Heart right ventricle (tissue), 16 donors: ENCODE measurements at regions not wholly inside any gene's neighbourhood (a gene's known extent, or its start where the extent isn't known, plus 50 kb on each side); places are given as distances from the start of the nearest gene placed in this dataset.

ENCODE experiments used
- ATAC-seq, 8 donors: fragments of 200-7000 bp; cut with Tn5 transposase; one replicate each; pipeline ENCODE4 v1.9.1; 2020; ENCODE audit warnings: mild to moderate bottlenecking in 8 of 8, moderate library complexity in 8 of 8, moderate number of reproducible peaks in 1 of 8
- DNase-seq, 2 donors: peaks; one replicate each; pipeline ENCODE4 v3.0.0-alpha.2; 2020
- H3K27ac ChIP-seq, 10 donors: fragments of 200-600 bp; sonication (generic) in 2 of 10; one replicate each; pipeline versions ENCODE4 v1.5.0 to v1.8.0; 2020 to 2022; ENCODE audit warnings: mild to moderate bottlenecking in 3 of 10
- H3K27me3 ChIP-seq, 7 donors: fragments of 200-600 bp; one replicate each; pipeline ENCODE4 v1.8.0; 2021 to 2022; ENCODE audit warnings: mild to moderate bottlenecking in 2 of 7
- H3K36me3 ChIP-seq, 9 donors: fragments of 200-600 bp; sonication (generic) in 1 of 9; one replicate each; pipeline versions ENCODE4 v1.5.0 to v1.8.0; 2020 to 2022; ENCODE audit warnings: mild to moderate bottlenecking in 2 of 9
- H3K4me1 ChIP-seq, 9 donors: fragments of 200-600 bp; sonication (generic) in 1 of 9; one replicate each; pipeline versions ENCODE4 v1.5.0 to v1.8.0; 2020 to 2022; ENCODE audit warnings: mild to moderate bottlenecking in 4 of 9
- H3K4me3 ChIP-seq, 10 donors: fragments of 200-600 bp; sonication (generic) in 2 of 10; one replicate each; pipeline versions ENCODE4 v1.5.0 to v1.8.0; 2020 to 2022; ENCODE audit warnings: mild to moderate bottlenecking in 7 of 10, moderate library complexity in 2 of 10
- H3K9me3 ChIP-seq, 11 donors: fragments of 200-600 bp in 10 of 11; sonication (generic) in 2 of 11; one replicate each; pipeline versions ENCODE4 v1.5.0 to v1.8.0; 2013 to 2022; ENCODE audit warnings: mild to moderate bottlenecking in 2 of 11, control low read depth in 1 of 11, moderate library complexity in 1 of 11
- CTCF ChIP-seq, 9 donors: fragments of 200-600 bp; sonication (generic) in 2 of 9; IDR thresholded peaks; one replicate each; pipeline versions ENCODE4 v1.5.0 to v1.8.0; 2021 to 2022; ENCODE audit warnings: antibody characterized with exemption in 9 of 9, mild to moderate bottlenecking in 5 of 9, moderate library complexity in 1 of 9
- WGBS, 2 donors: extraction: QIAGEN DNeasy Blood & Tissue Kit; methylation state at CpG; one replicate each; pipeline ENCODE4 v1.1.7; 2013; ENCODE audit warnings: inconsistent platforms in 1 of 2; 5-methylcytosine and 5-hydroxymethylcytosine counted together
- intact Hi-C, 10 donors: fragments of 100-400 bp; cut with DNase I; formaldehyde crosslinking; loops; one replicate each; pipeline versions ENCODE4 v1.11.1 to v1.14.2; 2022
- donor health status: Arrhythmogenic right ventricular cardiomyopathy.
- donor health status: ischemic (EF 13 %, LVEDD 7.1; RV severe dilation, severe dysfunction).
- donor health status: healthy with polysubstance abuse.
- donor health status: DM: no; HTN: yes; CAD: no.
- donor health status: DM: no; HTN: no; CAD: no.
- donor health status: ischemic (EF 25% LVEDD 6.9; RV normal size, moderate dysfunction).
- donor health status: ischemic (EF 25% LVEDD 5.7; RV mildly dilated, moderate dysfunction).
- donor health status: healthy.
- donor health status: DM: yes; HTN: yes; CAD: no.
- donor health status: Ischemic cardiomyopathy.
- donor health status: ischemic (EF 35%, LVEDD 5.7; RV mildly dilated, moderate dysfunction).
- donor health status: nonischemic (EF 11% LVEDD 7.7; RV severe dilation, severe dysfunction).
- donor health status: DM: yes; HTN: yes; CAD: no.
- donor health status: PGD.
- donor health status: ischemic (EF 29% LVEDD 5.4; RV normal size, mild dysfunction).
- donor health status: nonischemic (EF 23%, LVEDD 6.1; RV moderate dilation, normal function).

GRCh38 chr2:181178130-181178529 lies 197.7 kb downstream of the UBE2E3 start:
- no peaks in the 10 kb centered on the region for H3K4me1 ChIP-seq
- no peaks in the 10 kb centered on the region for H3K36me3 ChIP-seq
- H3K27me3 ChIP-seq = no peaks in the 10 kb centered on the region
- no peak for TF ChIP-seq CTCF (IDR thresholded peaks at IDR 0.05)
- no peaks in the 10 kb centered on the region for H3K9me3 ChIP-seq
- intact Hi-C loops = no loop called here
- no peak for DNase-seq
- ATAC-seq = no peak
- H3K4me3 ChIP-seq = no peak overlapping the region
- H3K27ac ChIP-seq = no peak overlapping the region

- Histone ChIP-seq H3K4me1 (no peaks in the 10 kb centered on the region), H3K4me3 (no peak overlapping the region), H3K9me3 (no peaks in the 10 kb centered on the region), H3K36me3 (no peaks in the 10 kb centered on the region), H3K27me3 (no peaks in the 10 kb centered on the region), H3K27ac (no peak overlapping the region)
- ATAC-seq (no peak), DNase-seq (no peak)
- intact Hi-C loops = no loop called here
- TF ChIP-seq CTCF (IDR thresholded peaks at IDR 0.05) = peak in 5 of 9 donors; percentile 10 to 44 (median 17)
- 55 to 63% methylated on average over 2 of the region's 2 CpGs for WGBS, 2 donors
Measured at GRCh38 chr2:181178823-181179412, 198.5 kb downstream of the UBE2E3 start.

- 73 to 85% methylated on average over 4 of the region's 4 CpGs for WGBS, 2 donors
- intact Hi-C loops = no loop called here
- Histone ChIP-seq H3K36me3 (no peaks in the 10 kb centered on the region), H3K4me1 (no peaks in the 10 kb centered on the region), H3K27me3 (no peaks in the 10 kb centered on the region), H3K9me3 (no peaks in the 10 kb centered on the region), H3K27ac (no peak overlapping the region), H3K4me3 (no peak overlapping the region)
- ATAC-seq (no peak), DNase-seq (no peak)
- no peak for TF ChIP-seq CTCF (IDR thresholded peaks at IDR 0.05)
Measured at GRCh38 chr2:181183878-181184542, 203.6 kb downstream of the UBE2E3 start.

- intact Hi-C loops = no loop called here
- 79 to 89% methylated on average over 6 of the region's 6 CpGs for WGBS, 2 donors
- Histone ChIP-seq H3K4me3 (no peak overlapping the region), H3K27me3 (no peaks in the 10 kb centered on the region), H3K27ac (no peak overlapping the region), H3K9me3 (no peaks in the 10 kb centered on the region), H3K36me3 (no peaks in the 10 kb centered on the region), H3K4me1 (no peaks in the 10 kb centered on the region)
- TF ChIP-seq CTCF (IDR thresholded peaks at IDR 0.05) = no peak
- no peak for ATAC-seq
- DNase-seq = no peak
Measured at GRCh38 chr2:181185421-181185820, 205.0 kb downstream of the UBE2E3 start.
